ENCODE measurements at regions not wholly inside any gene's neighbourhood (a gene's known extent, or its start where the extent isn't known, plus 50 kb on each side); places are given as distances from the start of the nearest gene placed in this dataset.

DNA sequence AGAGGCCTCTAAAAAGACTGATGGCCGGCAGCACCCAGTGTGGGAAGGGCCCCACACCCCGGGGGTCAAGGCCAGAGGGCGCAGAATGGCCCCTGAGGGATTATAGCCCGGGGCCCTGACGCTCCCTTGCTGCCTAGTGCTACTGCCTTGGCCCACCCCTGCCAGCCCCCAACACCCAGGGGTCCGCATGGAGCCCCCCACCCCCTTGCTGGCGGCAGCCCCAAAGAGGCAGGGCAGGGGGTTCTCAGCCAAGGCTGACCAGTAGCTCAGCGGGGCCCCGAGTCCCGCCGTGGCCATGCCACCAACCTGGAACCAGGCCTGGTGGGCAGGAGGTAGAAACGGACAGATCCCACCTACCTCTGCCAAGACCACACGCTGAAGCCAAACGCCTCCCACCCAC lies 73.1 kb upstream of the FBRSL1 start:
- H2AFZ ChIP-seq (ENCODE audit: control insufficient read depth, low read length): no peak overlapping the region
- no peak overlapping the region for H3K4me2 ChIP-seq (ENCODE audit: control insufficient read depth, extremely low read depth, insufficient read depth, low read depth, low read length)
- no peak for DNase-seq (ENCODE audit: low read depth, low spot score)
- peaks cover 30% of the 10 kb centered on the region for H3K27me3 ChIP-seq (ENCODE audit: control insufficient read depth, extremely low read depth, insufficient read depth, low read length)
- H3K36me3 ChIP-seq (ENCODE audit: control insufficient read depth in 2 of 2, extremely low read depth in 1 of 2, insufficient read depth in 2 of 2, low read length in 2 of 2): no peaks in the 10 kb centered on the region
- no peaks in the 10 kb centered on the region for H4K20me1 ChIP-seq (ENCODE audit: control insufficient read depth, extremely low read depth, insufficient read depth, low read length)
- H3K27ac ChIP-seq (ENCODE audit: control insufficient read depth, insufficient read depth, low read length): no peak overlapping the region
- H3K9me1 ChIP-seq (ENCODE audit: control insufficient read depth, extremely low read depth, insufficient read depth, low read length): no peaks in the 10 kb centered on the region
- H3K9ac ChIP-seq (ENCODE audit: control insufficient read depth, extremely low read depth, insufficient read depth, low read length): no peak overlapping the region
- H3K79me2 ChIP-seq (ENCODE audit: control insufficient read depth, insufficient read depth, low read length): no peaks in the 10 kb centered on the region
- no peak for FAIRE-seq
- no peak overlapping the region for H3K4me3 ChIP-seq (ENCODE audit: control insufficient read depth in 2 of 3, extremely low read depth in 1 of 3, insufficient read depth in 2 of 3, low read depth in 1 of 3, low read length in 3 of 3)
- H3K9me3 ChIP-seq (ENCODE audit: control insufficient read depth, low read depth, low read length): no peaks in the 10 kb centered on the region
- no peaks in the 10 kb centered on the region for H3K4me1 ChIP-seq (ENCODE audit: control insufficient read depth, extremely low read depth, insufficient read depth, low read length)
- dilution Hi-C loops (cut with MboI; ENCODE audit: extremely low pct_ligation_motif_present, low sequenced_read_pairs): no loop called here
- TF ChIP-seq, protein P1, sequence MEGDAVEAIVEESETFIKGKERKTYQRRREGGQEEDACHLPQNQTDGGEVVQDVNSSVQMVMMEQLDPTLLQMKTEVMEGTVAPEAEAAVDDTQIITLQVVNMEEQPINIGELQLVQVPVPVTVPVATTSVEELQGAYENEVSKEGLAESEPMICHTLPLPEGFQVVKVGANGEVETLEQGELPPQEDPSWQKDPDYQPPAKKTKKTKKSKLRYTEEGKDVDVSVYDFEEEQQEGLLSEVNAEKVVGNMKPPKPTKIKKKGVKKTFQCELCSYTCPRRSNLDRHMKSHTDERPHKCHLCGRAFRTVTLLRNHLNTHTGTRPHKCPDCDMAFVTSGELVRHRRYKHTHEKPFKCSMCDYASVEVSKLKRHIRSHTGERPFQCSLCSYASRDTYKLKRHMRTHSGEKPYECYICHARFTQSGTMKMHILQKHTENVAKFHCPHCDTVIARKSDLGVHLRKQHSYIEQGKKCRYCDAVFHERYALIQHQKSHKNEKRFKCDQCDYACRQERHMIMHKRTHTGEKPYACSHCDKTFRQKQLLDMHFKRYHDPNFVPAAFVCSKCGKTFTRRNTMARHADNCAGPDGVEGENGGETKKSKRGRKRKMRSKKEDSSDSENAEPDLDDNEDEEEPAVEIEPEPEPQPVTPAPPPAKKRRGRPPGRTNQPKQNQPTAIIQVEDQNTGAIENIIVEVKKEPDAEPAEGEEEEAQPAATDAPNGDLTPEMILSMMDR (optimal IDR thresholded peaks at IDR 0.05 in 1 of 3, IDR thresholded peaks at IDR 0.05 in 1 of 3, conservative IDR thresholded peaks at IDR 0.05 in 1 of 3; ENCODE audit: extremely low read depth in 1 of 3, insufficient read depth in 2 of 3, low read length in 3 of 3): no peak
- no peak for TF ChIP-seq EZH2 (IDR thresholded peaks at IDR 0.05; ENCODE audit: low read length)

DNA sequence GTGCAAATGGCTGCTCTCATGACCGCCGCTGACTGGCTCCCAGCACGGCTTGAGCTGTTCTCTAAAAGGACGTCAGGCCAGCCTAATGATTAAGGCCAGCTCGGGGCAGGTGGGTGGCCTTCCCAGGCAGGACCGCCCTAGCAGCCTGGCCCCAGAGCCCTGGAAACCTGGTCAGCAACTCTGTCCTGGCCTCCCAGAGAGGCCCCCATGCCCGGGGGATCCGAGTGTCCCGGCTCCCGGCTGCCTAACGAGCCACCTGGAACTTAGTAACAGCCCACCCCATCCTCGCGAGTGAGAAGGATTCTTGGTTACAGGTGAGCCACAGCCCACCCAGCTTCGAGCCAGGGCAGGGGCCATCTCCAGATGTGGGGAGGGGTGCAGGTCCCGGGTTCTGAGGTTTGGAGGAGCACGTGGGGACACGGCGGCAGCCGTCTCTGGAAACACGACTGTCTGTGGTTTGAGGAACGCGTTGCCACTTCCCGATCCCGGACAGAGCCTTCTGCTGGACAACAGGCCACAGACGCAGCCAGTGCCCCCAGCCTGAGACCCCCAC lies 73.8 kb upstream of the FBRSL1 start:
- Histone ChIP-seq H3K4me2 (ENCODE audit: control insufficient read depth, extremely low read depth, insufficient read depth, low read depth, low read length) (no peak overlapping the region), H3K36me3 (ENCODE audit: control insufficient read depth in 2 of 2, extremely low read depth in 1 of 2, insufficient read depth in 2 of 2, low read length in 2 of 2) (no peaks in the 10 kb centered on the region), H3K9ac (ENCODE audit: control insufficient read depth, extremely low read depth, insufficient read depth, low read length) (no peak overlapping the region), H3K27me3 (ENCODE audit: control insufficient read depth, extremely low read depth, insufficient read depth, low read length) (peaks cover 25% of the 10 kb centered on the region), H3K27ac (ENCODE audit: control insufficient read depth, insufficient read depth, low read length) (no peak overlapping the region), H4K20me1 (ENCODE audit: control insufficient read depth, extremely low read depth, insufficient read depth, low read length) (no peaks in the 10 kb centered on the region), H3K9me1 (ENCODE audit: control insufficient read depth, extremely low read depth, insufficient read depth, low read length) (no peaks in the 10 kb centered on the region), H3K9me3 (ENCODE audit: control insufficient read depth, low read depth, low read length) (no peaks in the 10 kb centered on the region), H3K4me3 (ENCODE audit: control insufficient read depth in 2 of 3, extremely low read depth in 1 of 3, insufficient read depth in 2 of 3, low read depth in 1 of 3, low read length in 3 of 3) (no peak overlapping the region), H3K79me2 (ENCODE audit: control insufficient read depth, insufficient read depth, low read length) (no peaks in the 10 kb centered on the region), H3K4me1 (ENCODE audit: control insufficient read depth, extremely low read depth, insufficient read depth, low read length) (no peaks in the 10 kb centered on the region), H2AFZ (ENCODE audit: control insufficient read depth, low read length) (no peak overlapping the region)
- no peak for TF ChIP-seq EZH2 (IDR thresholded peaks at IDR 0.05; ENCODE audit: low read length)
- TF ChIP-seq, protein P1 (optimal IDR thresholded peaks at IDR 0.05 in 1 of 3, IDR thresholded peaks at IDR 0.05 in 1 of 3, conservative IDR thresholded peaks at IDR 0.05 in 1 of 3; ENCODE audit: extremely low read depth in 1 of 3, insufficient read depth in 2 of 3, low read length in 3 of 3): no peak
- FAIRE-seq: no peak
- DNase-seq (ENCODE audit: low read depth, low spot score): no peak
- dilution Hi-C loops (cut with MboI; ENCODE audit: extremely low pct_ligation_motif_present, low sequenced_read_pairs): no loop called here

Measured in keratinocyte (primary cell).